ENCODE measurements at regions not wholly inside any gene's neighbourhood (a gene's known extent, or its start where the extent isn't known, plus 50 kb on each side); places are given as distances from the start of the nearest gene placed in this dataset.

GRCh38 chr9:118187408-118187807 lies 483.2 kb downstream of the TLR4 start:
- Histone ChIP-seq H3K27ac (ENCODE audit: low read depth in 2 of 2, low read length in 2 of 2) (no peak overlapping the region), H3K27me3 (ENCODE audit: control insufficient read depth, insufficient read depth, low read length) (no peaks in the 10 kb centered on the region), H3K9ac (ENCODE audit: low read length in 3 of 3) (no peak overlapping the region), H3K4me3 (ENCODE audit: low read length in 3 of 3) (no peak overlapping the region), H3K9me3 (ENCODE audit: control insufficient read depth in 2 of 3, insufficient read depth in 1 of 3, low read length in 3 of 3) (no peaks in the 10 kb centered on the region), H3K36me3 (ENCODE audit: control insufficient read depth in 2 of 3, insufficient read depth in 3 of 3, low read length in 3 of 3) (no peaks in the 10 kb centered on the region), H3K4me1 (ENCODE audit: control insufficient read depth in 2 of 3, insufficient read depth in 2 of 3, low read depth in 1 of 3, low read length in 3 of 3) (no peaks in the 10 kb centered on the region)
- FAIRE-seq (no peak), DNase-seq (no peak)
- no peak for TF ChIP-seq CTCF (IDR thresholded peaks at IDR 0.05; ENCODE audit: borderline replicate concordance, extremely low read depth, insufficient read depth)
- intact Hi-C loops (cut with DNase I): no loop called here

GRCh38 chr9:118189615-118190014 lies 485.4 kb downstream of the TLR4 start:
- intact Hi-C loops (cut with DNase I): no loop called here
- FAIRE-seq: no peak
- Histone ChIP-seq H3K36me3 (ENCODE audit: control insufficient read depth in 2 of 3, insufficient read depth in 3 of 3, low read length in 3 of 3) (no peaks in the 10 kb centered on the region), H3K4me1 (ENCODE audit: control insufficient read depth in 2 of 3, insufficient read depth in 2 of 3, low read depth in 1 of 3, low read length in 3 of 3) (no peaks in the 10 kb centered on the region), H3K9me3 (ENCODE audit: control insufficient read depth in 2 of 3, insufficient read depth in 1 of 3, low read length in 3 of 3) (peaks cover 0 to 3% (median 0%) of the 10 kb centered on the region in 3 donors), H3K9ac (ENCODE audit: low read length in 3 of 3) (no peak overlapping the region), H3K27me3 (ENCODE audit: control insufficient read depth, insufficient read depth, low read length) (no peaks in the 10 kb centered on the region), H3K4me3 (ENCODE audit: low read length in 3 of 3) (no peak overlapping the region), H3K27ac (ENCODE audit: low read depth in 2 of 2, low read length in 2 of 2) (no peak overlapping the region)
- no peak for TF ChIP-seq CTCF (IDR thresholded peaks at IDR 0.05; ENCODE audit: borderline replicate concordance, extremely low read depth, insufficient read depth)
- no peak for DNase-seq

- FAIRE-seq (no peak), DNase-seq (no peak)
- intact Hi-C loops (cut with DNase I): no loop called here
- Histone ChIP-seq H3K4me3 (ENCODE audit: low read length in 3 of 3) (no peak overlapping the region), H3K27me3 (ENCODE audit: control insufficient read depth, insufficient read depth, low read length) (no peaks in the 10 kb centered on the region), H3K36me3 (ENCODE audit: control insufficient read depth in 2 of 3, insufficient read depth in 3 of 3, low read length in 3 of 3) (no peaks in the 10 kb centered on the region), H3K27ac (ENCODE audit: low read depth in 2 of 2, low read length in 2 of 2) (no peak overlapping the region), H3K4me1 (ENCODE audit: control insufficient read depth in 2 of 3, insufficient read depth in 2 of 3, low read depth in 1 of 3, low read length in 3 of 3) (no peaks in the 10 kb centered on the region), H3K9me3 (ENCODE audit: control insufficient read depth in 2 of 3, insufficient read depth in 1 of 3, low read length in 3 of 3) (peaks cover 0 to 7% (median 0%) of the 10 kb centered on the region in 3 donors), H3K9ac (ENCODE audit: low read length in 3 of 3) (no peak overlapping the region)
- TF ChIP-seq CTCF (IDR thresholded peaks at IDR 0.05; ENCODE audit: borderline replicate concordance, extremely low read depth, insufficient read depth): no peak
These were observed 488.6 kb downstream of the TLR4 start for GRCh38 chr9:118192807-118193206.

GRCh38 chr9:118209343-118209742 lies 505.1 kb downstream of the TLR4 start:
- DNase-seq: no peak
- H3K9me3 ChIP-seq (ENCODE audit: control insufficient read depth in 2 of 3, insufficient read depth in 1 of 3, low read length in 3 of 3): no peaks in the 10 kb centered on the region

More at GRCh38 chr9:118209343-118209742, 505.1 kb downstream of the TLR4 start:
- Histone ChIP-seq H3K36me3 (ENCODE audit: control insufficient read depth in 2 of 3, insufficient read depth in 3 of 3, low read length in 3 of 3) (no peaks in the 10 kb centered on the region), H3K27me3 (ENCODE audit: control insufficient read depth, insufficient read depth, low read length) (no peaks in the 10 kb centered on the region), H3K4me3 (ENCODE audit: low read length in 3 of 3) (no peak overlapping the region), H3K4me1 (ENCODE audit: control insufficient read depth in 2 of 3, insufficient read depth in 2 of 3, low read depth in 1 of 3, low read length in 3 of 3) (no peaks in the 10 kb centered on the region), H3K9ac (ENCODE audit: low read length in 3 of 3) (no peak overlapping the region), H3K27ac (ENCODE audit: low read depth in 2 of 2, low read length in 2 of 2) (no peak overlapping the region)
- TF ChIP-seq CTCF (IDR thresholded peaks at IDR 0.05; ENCODE audit: borderline replicate concordance, extremely low read depth, insufficient read depth): no peak
- no peak for FAIRE-seq
- intact Hi-C loops (cut with DNase I): no loop called here
